Choroid plexus epithelial cell (primary cell): ENCODE measurements at regions not wholly inside any gene's neighbourhood (a gene's known extent, or its start where the extent isn't known, plus 50 kb on each side); places are given as distances from the start of the nearest gene placed in this dataset.

Experiments used
- DNase-seq: peaks from one replicate; pipeline ENCODE4 v3.0.0-alpha.2; 2010; ENCODE audit warnings: low read depth
- H3K4me3 ChIP-seq: 2 replicates; pipeline ENCODE4 v1.5.1; 2011; ENCODE audit warnings: low read depth, mild to moderate bottlenecking, control low read depth, low read length, moderate library complexity
- CTCF ChIP-seq: conservative IDR thresholded peaks from 2 replicates; pipeline ENCODE4 v1.5.1; 2011; ENCODE audit warnings: low read depth, mild to moderate bottlenecking, control low read depth, inconsistent platforms, low read length, moderate library complexity

- no peak for TF ChIP-seq CTCF
- no peak overlapping the region for H3K4me3 ChIP-seq
- DNase-seq, result no peak
Measured at GRCh38 chr1:194959795-194960194, 1648.4 kb downstream of the KCNT2 start.

GRCh38 chr1:194952171-194952570 lies 1656.1 kb downstream of the KCNT2 start:
- TF ChIP-seq CTCF, result no peak
- no peak overlapping the region for H3K4me3 ChIP-seq
- DNase-seq, result no peak

GRCh38 chr1:194950584-194950983 lies 1657.7 kb downstream of the KCNT2 start:
- H3K4me3 ChIP-seq, result no peak overlapping the region
- no peak for TF ChIP-seq CTCF
- no peak for DNase-seq

GRCh38 chr1:194940336-194941030 lies 1667.8 kb downstream of the KCNT2 start:
- no peak for DNase-seq
- no peak for TF ChIP-seq CTCF
- H3K4me3 ChIP-seq, result no peak overlapping the region

- TF ChIP-seq CTCF, result no peak
- no peak overlapping the region for H3K4me3 ChIP-seq
- no peak for DNase-seq
Measured at GRCh38 chr1:194935864-194936263, 1672.4 kb downstream of the KCNT2 start.

- H3K4me3 ChIP-seq, result no peak overlapping the region
- no peak for DNase-seq
Measured at GRCh38 chr1:194931166-194931565, 1677.1 kb downstream of the KCNT2 start.

More at GRCh38 chr1:194931166-194931565, 1677.1 kb downstream of the KCNT2 start:
- TF ChIP-seq CTCF, result no peak
